VCaP (cell line): ENCODE measurements at regions not wholly inside any gene's neighbourhood (a gene's known extent, or its start where the extent isn't known, plus 50 kb on each side); places are given as distances from the start of the nearest gene placed in this dataset.

Experiments used
- H3K27ac ChIP-seq: fragments of 450-650 bp; 2 replicates; pipeline ENCODE4 v1.5.1; 2017
- TF ChIP-seq, protein P1 (sequence below): fragments of 450-650 bp; conservative IDR thresholded peaks from 2 replicates; pipeline ENCODE4 v1.5.1; 2017; ENCODE audit warnings: mild to moderate bottlenecking, moderate library complexity

DNA sequence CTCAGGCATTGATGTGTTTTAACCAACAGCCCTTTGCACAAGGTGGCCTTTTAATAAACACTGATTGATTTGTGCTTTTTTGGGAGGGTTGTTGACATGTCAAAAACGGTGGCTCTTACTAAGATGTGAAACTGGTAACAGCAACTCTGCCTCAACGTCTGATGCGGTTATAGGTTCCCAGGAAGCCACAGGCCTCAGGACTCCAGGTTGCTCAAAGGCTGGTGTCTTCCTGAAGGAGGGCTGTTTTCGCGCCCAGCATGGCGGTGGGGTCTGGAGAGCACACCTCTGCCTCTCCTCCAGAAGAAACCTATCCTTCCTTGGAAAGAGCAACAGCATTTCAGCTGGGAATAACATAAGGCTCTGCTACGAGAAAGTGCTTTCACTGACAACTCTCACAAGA is 187.5 kb downstream of the IRF8 start:
- TF ChIP-seq, protein P1, sequence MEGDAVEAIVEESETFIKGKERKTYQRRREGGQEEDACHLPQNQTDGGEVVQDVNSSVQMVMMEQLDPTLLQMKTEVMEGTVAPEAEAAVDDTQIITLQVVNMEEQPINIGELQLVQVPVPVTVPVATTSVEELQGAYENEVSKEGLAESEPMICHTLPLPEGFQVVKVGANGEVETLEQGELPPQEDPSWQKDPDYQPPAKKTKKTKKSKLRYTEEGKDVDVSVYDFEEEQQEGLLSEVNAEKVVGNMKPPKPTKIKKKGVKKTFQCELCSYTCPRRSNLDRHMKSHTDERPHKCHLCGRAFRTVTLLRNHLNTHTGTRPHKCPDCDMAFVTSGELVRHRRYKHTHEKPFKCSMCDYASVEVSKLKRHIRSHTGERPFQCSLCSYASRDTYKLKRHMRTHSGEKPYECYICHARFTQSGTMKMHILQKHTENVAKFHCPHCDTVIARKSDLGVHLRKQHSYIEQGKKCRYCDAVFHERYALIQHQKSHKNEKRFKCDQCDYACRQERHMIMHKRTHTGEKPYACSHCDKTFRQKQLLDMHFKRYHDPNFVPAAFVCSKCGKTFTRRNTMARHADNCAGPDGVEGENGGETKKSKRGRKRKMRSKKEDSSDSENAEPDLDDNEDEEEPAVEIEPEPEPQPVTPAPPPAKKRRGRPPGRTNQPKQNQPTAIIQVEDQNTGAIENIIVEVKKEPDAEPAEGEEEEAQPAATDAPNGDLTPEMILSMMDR = no peak
- no peak overlapping the region for H3K27ac ChIP-seq

DNA sequence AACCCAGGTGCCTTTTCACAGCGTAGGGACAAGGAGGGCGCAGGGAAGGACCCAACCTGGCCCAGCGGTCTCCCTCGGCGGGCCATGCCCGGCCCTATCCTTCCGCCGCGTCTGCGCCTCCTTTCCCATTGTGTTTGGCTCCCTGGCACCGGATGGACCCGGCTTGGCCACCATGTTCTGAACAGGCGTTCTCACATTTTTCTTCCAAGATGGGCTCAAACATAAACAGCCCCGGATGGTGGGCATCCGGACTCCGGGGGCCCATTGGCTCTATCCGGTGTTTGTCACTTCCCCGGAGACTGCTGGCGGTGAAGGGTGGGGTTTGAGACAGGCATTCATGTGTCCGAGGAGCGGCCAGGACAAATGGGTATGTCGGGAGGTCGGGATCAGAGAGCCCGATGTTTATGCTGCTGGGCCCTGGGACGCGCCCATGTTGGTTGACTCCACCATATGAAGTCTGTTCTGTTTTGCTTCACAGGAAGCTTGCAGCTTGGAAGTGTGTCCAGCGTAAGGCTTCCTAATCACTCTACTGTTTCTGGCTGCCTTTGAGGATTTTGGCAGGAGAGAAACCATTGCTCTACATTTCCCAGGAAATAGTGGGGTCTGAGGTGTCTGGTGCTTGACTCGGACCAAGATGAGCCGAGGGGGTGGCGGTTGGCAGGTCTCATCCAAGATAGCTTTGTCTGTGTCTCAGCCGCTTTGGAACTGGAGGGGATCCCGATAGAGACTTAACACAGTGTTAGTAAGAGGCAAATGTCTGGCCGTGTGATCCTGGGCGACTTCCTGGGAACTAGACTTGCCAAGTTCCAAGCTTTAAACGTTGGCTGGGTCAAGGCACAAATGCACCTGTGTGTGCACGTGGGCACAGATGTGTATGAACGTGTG is 188.3 kb downstream of the IRF8 start:
- H3K27ac ChIP-seq = no peak overlapping the region
- TF ChIP-seq, protein P1 = no peak

DNA sequence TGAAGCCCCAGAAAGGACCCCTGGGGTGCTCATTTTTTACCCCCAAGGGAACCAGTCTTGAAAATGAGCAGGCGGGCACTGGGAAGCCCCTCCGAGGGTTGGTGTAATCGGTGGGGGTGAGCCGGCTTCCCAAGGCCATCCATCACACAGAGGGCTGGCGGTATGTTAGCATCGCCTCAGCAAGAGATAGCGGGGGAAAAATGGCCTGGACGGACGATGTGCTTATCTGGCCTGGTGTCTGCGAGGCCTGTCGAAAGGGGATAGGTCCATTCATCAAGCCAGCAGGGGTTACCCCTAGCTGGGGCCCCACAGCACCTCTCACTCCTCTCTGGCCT is 188.9 kb downstream of the IRF8 start:
- TF ChIP-seq, protein P1 = no peak
- no peak overlapping the region for H3K27ac ChIP-seq

DNA sequence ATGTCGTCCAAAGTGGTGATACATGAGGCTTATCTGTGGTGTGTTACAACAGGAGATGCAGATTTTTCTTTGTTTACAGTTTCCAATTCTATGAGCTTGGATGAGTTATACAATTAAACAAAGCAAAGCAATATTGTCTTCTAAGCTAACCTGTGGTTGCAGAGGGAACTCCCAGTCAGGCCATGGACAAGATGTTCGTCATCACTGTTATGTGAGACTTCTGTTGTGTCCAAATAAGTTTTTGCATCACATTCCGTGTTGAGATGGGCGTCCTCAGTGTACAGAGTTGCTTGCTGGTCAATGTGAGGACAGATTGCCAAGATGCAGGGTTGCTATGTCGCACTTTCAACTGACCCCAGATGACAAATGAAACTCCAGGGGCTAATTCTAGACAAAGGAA is 189.3 kb downstream of the IRF8 start:
- TF ChIP-seq, protein P1 = no peak
- no peak overlapping the region for H3K27ac ChIP-seq

DNA sequence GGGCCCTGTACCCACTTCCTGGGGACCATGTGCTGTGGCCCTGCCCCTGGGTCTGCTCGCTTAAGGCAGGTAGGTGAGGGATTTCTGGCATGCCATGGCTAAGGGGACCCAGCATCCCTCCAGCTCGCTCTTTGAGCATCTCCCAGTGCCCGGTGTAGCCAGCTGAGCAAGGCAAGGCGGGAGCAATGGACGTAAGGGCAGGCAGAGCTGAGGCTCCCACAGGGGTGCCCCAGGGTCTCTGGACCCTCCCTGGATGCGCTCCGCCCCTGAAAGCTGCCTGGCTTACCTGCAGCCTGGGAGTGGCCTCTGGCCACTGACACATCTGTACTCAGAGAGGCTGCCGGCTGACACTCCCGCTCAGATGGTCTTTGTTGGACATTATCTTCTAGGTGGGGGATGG is 189.9 kb downstream of the IRF8 start:
- no peak overlapping the region for H3K27ac ChIP-seq
- TF ChIP-seq, protein P1 = no peak

DNA sequence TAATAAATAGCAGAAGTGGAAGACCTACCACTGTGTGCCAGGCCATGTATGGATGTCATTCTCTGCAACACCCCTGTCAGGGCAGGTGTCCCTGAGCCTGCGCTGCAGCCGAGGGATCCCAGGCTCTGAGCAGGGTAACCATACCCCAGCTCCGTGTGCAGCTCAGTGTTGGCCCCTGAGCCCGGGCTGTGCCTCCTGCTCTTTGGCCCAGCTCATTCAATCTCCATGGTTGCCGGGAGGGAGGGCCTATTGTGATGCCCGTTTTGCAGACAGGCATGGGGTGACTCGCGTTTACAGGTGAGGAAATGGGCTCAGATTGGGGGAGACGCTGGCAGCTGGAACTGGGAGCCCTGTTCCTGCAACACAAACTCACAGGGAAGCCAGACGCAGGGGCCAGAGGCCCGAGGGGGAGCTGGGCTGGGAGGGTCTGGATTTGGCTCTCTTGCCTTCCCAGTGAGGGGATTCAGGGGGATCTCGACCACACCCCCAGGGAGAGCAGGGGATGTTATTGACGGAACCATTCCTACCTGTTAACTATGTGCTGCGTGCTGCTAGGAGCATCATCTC is 190.5 kb downstream of the IRF8 start:
- TF ChIP-seq, protein P1 = no peak

DNA sequence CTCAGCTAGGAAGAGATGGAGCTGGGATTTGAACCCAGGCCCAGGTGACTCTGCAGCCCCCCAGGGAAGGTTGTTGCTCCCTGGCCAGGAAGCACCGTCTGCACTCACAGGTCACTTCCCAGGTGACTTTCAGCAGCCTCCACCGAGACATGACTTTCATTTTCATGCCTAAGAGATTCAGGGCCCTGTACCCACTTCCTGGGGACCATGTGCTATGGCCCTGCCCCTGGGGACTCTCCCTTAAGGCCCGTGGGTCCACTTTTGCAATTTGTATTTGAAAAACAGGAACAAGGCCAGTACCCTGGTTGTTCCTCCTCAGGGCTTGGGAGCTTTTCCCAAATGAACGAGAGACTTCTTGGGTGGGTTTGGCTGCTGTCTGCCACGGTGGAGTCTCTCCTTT is 191.0 kb downstream of the IRF8 start:
- no peak overlapping the region for H3K27ac ChIP-seq
- TF ChIP-seq, protein P1 = no peak

More for the DNA sequence above, 190.5 kb downstream of the IRF8 start:
- no peak overlapping the region for H3K27ac ChIP-seq
